ENCODE measurements at regions not wholly inside any gene's neighbourhood (a gene's known extent, or its start where the extent isn't known, plus 50 kb on each side); places are given as distances from the start of the nearest gene placed in this dataset.
"Not testable (repeated sequence)": the region's sequence is repeated elsewhere in the genome, so short reads cannot be mapped to it uniquely, and the experiment has no call there.

GRCh38 chr7:91465595-91466061, 201.4 kb downstream of the FZD1 start:
- no peak for ATAC-seq

GRCh38 chr7:91468256-91468655, 204.0 kb downstream of the FZD1 start:
- ATAC-seq, result no peak

- no peak for ATAC-seq
Measured at GRCh38 chr7:91473619-91474018, 209.4 kb downstream of the FZD1 start.

- ATAC-seq, result no peak
Measured at GRCh38 chr7:91474074-91474473, 209.8 kb downstream of the FZD1 start.

- not testable (repeated sequence) for ATAC-seq
Measured at GRCh38 chr7:91480470-91480869, 216.2 kb downstream of the FZD1 start.

- no peak for ATAC-seq
Measured at GRCh38 chr7:91491868-91492267, 227.6 kb downstream of the FZD1 start.

GRCh38 chr7:91492317-91492716, 228.1 kb downstream of the FZD1 start:
- no peak for ATAC-seq

- ATAC-seq, result no peak
Measured at GRCh38 chr7:91492773-91493172, 228.5 kb downstream of the FZD1 start.

GRCh38 chr7:91494450-91494849, 230.2 kb downstream of the FZD1 start:
- ATAC-seq, result no peak

- no peak for ATAC-seq
Measured at GRCh38 chr7:91496251-91496820, 232.1 kb downstream of the FZD1 start.

- not testable (repeated sequence) for ATAC-seq
Measured at GRCh38 chr7:91497277-91497676, 233.0 kb downstream of the FZD1 start.

GRCh38 chr7:91503934-91504555, 239.8 kb downstream of the FZD1 start:
- no peak for ATAC-seq

- ATAC-seq, result no peak
Measured at GRCh38 chr7:91504919-91505318, 240.7 kb downstream of the FZD1 start.

GRCh38 chr7:91506966-91507365, 242.7 kb downstream of the FZD1 start:
- ATAC-seq, result not testable (repeated sequence)

- not testable (repeated sequence) for ATAC-seq
Measured at GRCh38 chr7:91511861-91512260, 247.6 kb downstream of the FZD1 start.

- ATAC-seq, result no peak
Measured at GRCh38 chr7:91512958-91513357, 248.7 kb downstream of the FZD1 start.

- no peak for ATAC-seq
Measured at GRCh38 chr7:91514591-91514990, 250.4 kb downstream of the FZD1 start.

GRCh38 chr7:91515961-91516360, 251.7 kb downstream of the FZD1 start:
- ATAC-seq, result no peak

GRCh38 chr7:91517201-91517785, 253.1 kb downstream of the FZD1 start:
- ATAC-seq, result no peak

- ATAC-seq, result no peak
Measured at GRCh38 chr7:91518058-91518457, 253.8 kb downstream of the FZD1 start.

GRCh38 chr7:91519241-91520158, 255.3 kb downstream of the FZD1 start:
- no peak for ATAC-seq

- no peak for ATAC-seq
Measured at GRCh38 chr7:91520645-91521044, 256.4 kb downstream of the FZD1 start.

GRCh38 chr7:91526404-91526803, 262.2 kb downstream of the FZD1 start:
- ATAC-seq, result no peak

Data from esophagus mucosa (tissue), 1 donor.